ENCODE measurements at regions not wholly inside any gene's neighbourhood (a gene's known extent, or its start where the extent isn't known, plus 50 kb on each side); places are given as distances from the start of the nearest gene placed in this dataset.

DNA sequence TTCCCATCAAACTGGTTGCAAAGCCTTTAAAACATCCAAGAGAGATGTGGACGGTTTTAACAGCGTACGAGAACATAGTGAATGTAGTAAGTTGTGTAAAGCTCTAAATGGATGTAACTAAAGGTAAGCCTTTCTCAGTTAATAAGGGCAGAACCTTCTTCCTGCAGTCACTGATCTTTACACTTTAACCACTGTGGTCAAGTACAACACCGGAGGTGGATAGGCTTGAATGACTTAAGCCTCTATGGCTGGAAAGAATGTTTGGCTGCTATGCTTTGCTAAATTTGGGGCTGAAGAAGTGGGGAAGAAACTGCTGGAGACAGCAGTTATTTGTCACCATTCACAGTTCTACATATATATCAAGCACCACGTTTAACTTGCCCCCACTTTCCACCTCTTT lies 285.1 kb upstream of the FMR1 start:
- no peak overlapping the region for H3K9ac ChIP-seq (ENCODE audit: low read length)
- H3K79me2 ChIP-seq (replicated peaks; ENCODE audit: insufficient read depth, low read length) = no peaks in the 10 kb centered on the region
- no peak overlapping the region for H3K4me3 ChIP-seq (ENCODE audit: low read length)
- H3K4me2 ChIP-seq (ENCODE audit: low read length) = no peak overlapping the region
- H3K9me2 ChIP-seq (ENCODE audit: insufficient read depth, low read length) = no peaks in the 10 kb centered on the region
- H3K36me3 ChIP-seq (ENCODE audit: insufficient read depth, low read length) = no peaks in the 10 kb centered on the region
- no peaks in the 10 kb centered on the region for H4K20me1 ChIP-seq (ENCODE audit: insufficient read depth)
- no peaks in the 10 kb centered on the region for H3K27me3 ChIP-seq (ENCODE audit: insufficient read depth, low read depth, low read length)
- H3K27ac ChIP-seq (ENCODE audit: low read length) = no peak overlapping the region
- H3K9me3 ChIP-seq (ENCODE audit: low read length) = no peaks in the 10 kb centered on the region
- H2AFZ ChIP-seq (ENCODE audit: low read depth, low read length) = no peak overlapping the region
- TF ChIP-seq, protein P1, sequence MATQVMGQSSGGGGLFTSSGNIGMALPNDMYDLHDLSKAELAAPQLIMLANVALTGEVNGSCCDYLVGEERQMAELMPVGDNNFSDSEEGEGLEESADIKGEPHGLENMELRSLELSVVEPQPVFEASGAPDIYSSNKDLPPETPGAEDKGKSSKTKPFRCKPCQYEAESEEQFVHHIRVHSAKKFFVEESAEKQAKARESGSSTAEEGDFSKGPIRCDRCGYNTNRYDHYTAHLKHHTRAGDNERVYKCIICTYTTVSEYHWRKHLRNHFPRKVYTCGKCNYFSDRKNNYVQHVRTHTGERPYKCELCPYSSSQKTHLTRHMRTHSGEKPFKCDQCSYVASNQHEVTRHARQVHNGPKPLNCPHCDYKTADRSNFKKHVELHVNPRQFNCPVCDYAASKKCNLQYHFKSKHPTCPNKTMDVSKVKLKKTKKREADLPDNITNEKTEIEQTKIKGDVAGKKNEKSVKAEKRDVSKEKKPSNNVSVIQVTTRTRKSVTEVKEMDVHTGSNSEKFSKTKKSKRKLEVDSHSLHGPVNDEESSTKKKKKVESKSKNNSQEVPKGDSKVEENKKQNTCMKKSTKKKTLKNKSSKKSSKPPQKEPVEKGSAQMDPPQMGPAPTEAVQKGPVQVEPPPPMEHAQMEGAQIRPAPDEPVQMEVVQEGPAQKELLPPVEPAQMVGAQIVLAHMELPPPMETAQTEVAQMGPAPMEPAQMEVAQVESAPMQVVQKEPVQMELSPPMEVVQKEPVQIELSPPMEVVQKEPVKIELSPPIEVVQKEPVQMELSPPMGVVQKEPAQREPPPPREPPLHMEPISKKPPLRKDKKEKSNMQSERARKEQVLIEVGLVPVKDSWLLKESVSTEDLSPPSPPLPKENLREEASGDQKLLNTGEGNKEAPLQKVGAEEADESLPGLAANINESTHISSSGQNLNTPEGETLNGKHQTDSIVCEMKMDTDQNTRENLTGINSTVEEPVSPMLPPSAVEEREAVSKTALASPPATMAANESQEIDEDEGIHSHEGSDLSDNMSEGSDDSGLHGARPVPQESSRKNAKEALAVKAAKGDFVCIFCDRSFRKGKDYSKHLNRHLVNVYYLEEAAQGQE (IDR thresholded peaks at IDR 0.05; ENCODE audit: borderline replicate concordance) = no peak
- no peak for TF ChIP-seq EZH2 (IDR thresholded peaks at IDR 0.05; ENCODE audit: borderline replicate concordance, insufficient read depth, low read length, poor library complexity, severe bottlenecking)
- no peak for TF ChIP-seq POLR2AphosphoS5 (IDR thresholded peaks at IDR 0.05)
- TF ChIP-seq SMC3 (conservative IDR thresholded peaks at IDR 0.05; ENCODE audit: poor library complexity) = no peak
- no peak for TF ChIP-seq EP300 (conservative IDR thresholded peaks at IDR 0.05; ENCODE audit: poor library complexity, severe bottlenecking)
- TF ChIP-seq RAD21 (conservative IDR thresholded peaks at IDR 0.05) = no peak
- TF ChIP-seq CTCF (IDR thresholded peaks at IDR 0.05; ENCODE audit: poor library complexity, severe bottlenecking) = no peak
- no peak for TF ChIP-seq MXI1 (conservative IDR thresholded peaks at IDR 0.05; ENCODE audit: poor library complexity, severe bottlenecking)
- no peak for TF ChIP-seq TAF1 (IDR thresholded peaks at IDR 0.05; ENCODE audit: low read depth)
- H3F3A ChIP-seq (ENCODE audit: insufficient read depth, low read length, poor library complexity, severe bottlenecking) = no peaks in the 10 kb centered on the region

DNA sequence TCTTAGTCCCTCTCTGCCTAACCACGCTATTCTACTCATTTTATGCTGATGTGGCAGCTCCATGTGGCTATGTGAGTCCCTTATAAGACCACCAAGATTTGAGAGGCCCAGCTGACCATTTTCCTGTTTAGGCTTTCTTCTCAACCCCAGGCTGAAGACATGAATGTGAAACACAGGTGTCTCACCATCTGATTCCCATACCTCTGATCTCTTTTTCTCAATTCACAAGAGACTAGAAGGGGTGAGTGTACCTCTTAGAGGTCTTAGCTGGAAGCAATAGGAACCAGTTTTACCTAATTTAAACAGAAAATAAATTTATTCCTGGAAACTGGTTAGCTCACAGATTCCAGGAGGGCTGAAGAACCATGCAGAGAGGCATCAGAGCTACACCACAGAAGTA lies 276.5 kb upstream of the FMR1 start:
- no peaks in the 10 kb centered on the region for H3K79me2 ChIP-seq (replicated peaks; ENCODE audit: insufficient read depth, low read length)
- no peak overlapping the region for H3K4me2 ChIP-seq (ENCODE audit: low read length)
- no peak overlapping the region for H3K4me3 ChIP-seq (ENCODE audit: low read length)
- H3K36me3 ChIP-seq (ENCODE audit: insufficient read depth, low read length) = no peaks in the 10 kb centered on the region
- H4K20me1 ChIP-seq (ENCODE audit: insufficient read depth) = no peaks in the 10 kb centered on the region
- no peak overlapping the region for H3K27ac ChIP-seq (ENCODE audit: low read length)
- no peak overlapping the region for H3K9ac ChIP-seq (ENCODE audit: low read length)
- no peaks in the 10 kb centered on the region for H3K27me3 ChIP-seq (ENCODE audit: insufficient read depth, low read depth, low read length)
- no peaks in the 10 kb centered on the region for H3K9me3 ChIP-seq (ENCODE audit: low read length)
- H3K9me2 ChIP-seq (ENCODE audit: insufficient read depth, low read length) = no peaks in the 10 kb centered on the region
- no peak for TF ChIP-seq SMC3 (conservative IDR thresholded peaks at IDR 0.05; ENCODE audit: poor library complexity)
- no peak for TF ChIP-seq EZH2 (IDR thresholded peaks at IDR 0.05; ENCODE audit: borderline replicate concordance, insufficient read depth, low read length, poor library complexity, severe bottlenecking)
- no peak for TF ChIP-seq MXI1 (conservative IDR thresholded peaks at IDR 0.05; ENCODE audit: poor library complexity, severe bottlenecking)
- TF ChIP-seq RAD21 (conservative IDR thresholded peaks at IDR 0.05) = no peak
- no peak for TF ChIP-seq EP300 (conservative IDR thresholded peaks at IDR 0.05; ENCODE audit: poor library complexity, severe bottlenecking)
- TF ChIP-seq POLR2AphosphoS5 (IDR thresholded peaks at IDR 0.05) = no peak
- no peak for TF ChIP-seq TAF1 (IDR thresholded peaks at IDR 0.05; ENCODE audit: low read depth)
- no peak for TF ChIP-seq CTCF (IDR thresholded peaks at IDR 0.05; ENCODE audit: poor library complexity, severe bottlenecking)
- TF ChIP-seq, protein P1 (IDR thresholded peaks at IDR 0.05; ENCODE audit: borderline replicate concordance) = no peak
- no peaks in the 10 kb centered on the region for H3F3A ChIP-seq (ENCODE audit: insufficient read depth, low read length, poor library complexity, severe bottlenecking)
- H2AFZ ChIP-seq (ENCODE audit: low read depth, low read length) = no peak overlapping the region

All from neural cell (in vitro differentiated cells).